Activated B cell treated with CpG ODN at 0.5 μM for 24 hours (primary cell): ENCODE measurements at regions not wholly inside any gene's neighbourhood (a gene's known extent, or its start where the extent isn't known, plus 50 kb on each side); places are given as distances from the start of the nearest gene placed in this dataset.

Experiments used
- ATAC-seq: fragments of 200-7000 bp; cut with Tn5 transposase; one replicate; pipeline ENCODE4 v1.10.0; 2021; ENCODE audit warnings: low read depth, mild to moderate bottlenecking, moderate library complexity
- CTCF ChIA-PET: fragments of 350-600 bp; sonication (Branson Sonifier 250); formaldehyde crosslinking; loops from one replicate; lab custom pipeline; 2021; ENCODE audit warnings: antibody characterized with exemption; lab: Charles Lee
- POLR2A ChIA-PET: fragments of 350-600 bp; sonication (Branson Sonifier 250); formaldehyde crosslinking; loops from one replicate; lab custom pipeline; 2021; ENCODE audit warnings: antibody characterized with exemption; lab: Charles Lee
- DNase-seq: peaks from one replicate; pipeline ENCODE4 v3.0.0; 2022
- H3K27ac Mint-ChIP-seq: one replicate; pipeline ENCODE4 v1.8.0; 2020; ENCODE audit warnings: mixed read lengths
- H3K27me3 Mint-ChIP-seq: one replicate; pipeline ENCODE4 v1.8.0; 2021; ENCODE audit warnings: mixed read lengths
- H3K36me3 Mint-ChIP-seq: one replicate; pipeline ENCODE4 v1.8.0; 2021; ENCODE audit warnings: low read depth, mixed read lengths
- H3K4me1 Mint-ChIP-seq: one replicate; pipeline ENCODE4 v1.8.0; 2021; ENCODE audit warnings: mixed read lengths
- H3K4me3 Mint-ChIP-seq: one replicate; pipeline ENCODE4 v1.8.0; 2020; ENCODE audit warnings: mild to moderate bottlenecking, mixed read lengths
- H3K9me3 Mint-ChIP-seq: one replicate; pipeline ENCODE4 v1.8.0; 2020; ENCODE audit warnings: mixed read lengths
- intact Hi-C: fragments of 100-400 bp; cut with micrococcal nuclease; formaldehyde crosslinking; loops from one replicate; pipeline ENCODE4 v1.15.1; 2024
- TF ChIP-seq, protein P1 (sequence below): fragments of 200-600 bp; IDR thresholded peaks from one replicate; pipeline ENCODE4 v1.8.0; 2022; ENCODE audit warnings: antibody characterized with exemption, mild to moderate bottlenecking

GRCh38 chr7:33726582-33726981 lies 178.8 kb upstream of the BMPER start:
- H3K9me3 Mint-ChIP-seq, result no peaks in the 10 kb centered on the region
- H3K4me3 Mint-ChIP-seq, result no peak overlapping the region
- TF ChIP-seq, protein P1, sequence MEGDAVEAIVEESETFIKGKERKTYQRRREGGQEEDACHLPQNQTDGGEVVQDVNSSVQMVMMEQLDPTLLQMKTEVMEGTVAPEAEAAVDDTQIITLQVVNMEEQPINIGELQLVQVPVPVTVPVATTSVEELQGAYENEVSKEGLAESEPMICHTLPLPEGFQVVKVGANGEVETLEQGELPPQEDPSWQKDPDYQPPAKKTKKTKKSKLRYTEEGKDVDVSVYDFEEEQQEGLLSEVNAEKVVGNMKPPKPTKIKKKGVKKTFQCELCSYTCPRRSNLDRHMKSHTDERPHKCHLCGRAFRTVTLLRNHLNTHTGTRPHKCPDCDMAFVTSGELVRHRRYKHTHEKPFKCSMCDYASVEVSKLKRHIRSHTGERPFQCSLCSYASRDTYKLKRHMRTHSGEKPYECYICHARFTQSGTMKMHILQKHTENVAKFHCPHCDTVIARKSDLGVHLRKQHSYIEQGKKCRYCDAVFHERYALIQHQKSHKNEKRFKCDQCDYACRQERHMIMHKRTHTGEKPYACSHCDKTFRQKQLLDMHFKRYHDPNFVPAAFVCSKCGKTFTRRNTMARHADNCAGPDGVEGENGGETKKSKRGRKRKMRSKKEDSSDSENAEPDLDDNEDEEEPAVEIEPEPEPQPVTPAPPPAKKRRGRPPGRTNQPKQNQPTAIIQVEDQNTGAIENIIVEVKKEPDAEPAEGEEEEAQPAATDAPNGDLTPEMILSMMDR, result no peak
- POLR2A ChIA-PET, result no interaction called here
- no peaks in the 10 kb centered on the region for H3K36me3 Mint-ChIP-seq
- no peak for DNase-seq
- intact Hi-C loops, result no loop called here
- CTCF ChIA-PET, result no interaction called here
- H3K4me1 Mint-ChIP-seq, result no peaks in the 10 kb centered on the region
- no peak for ATAC-seq
- H3K27ac Mint-ChIP-seq, result no peak overlapping the region
- no peaks in the 10 kb centered on the region for H3K27me3 Mint-ChIP-seq

DNA sequence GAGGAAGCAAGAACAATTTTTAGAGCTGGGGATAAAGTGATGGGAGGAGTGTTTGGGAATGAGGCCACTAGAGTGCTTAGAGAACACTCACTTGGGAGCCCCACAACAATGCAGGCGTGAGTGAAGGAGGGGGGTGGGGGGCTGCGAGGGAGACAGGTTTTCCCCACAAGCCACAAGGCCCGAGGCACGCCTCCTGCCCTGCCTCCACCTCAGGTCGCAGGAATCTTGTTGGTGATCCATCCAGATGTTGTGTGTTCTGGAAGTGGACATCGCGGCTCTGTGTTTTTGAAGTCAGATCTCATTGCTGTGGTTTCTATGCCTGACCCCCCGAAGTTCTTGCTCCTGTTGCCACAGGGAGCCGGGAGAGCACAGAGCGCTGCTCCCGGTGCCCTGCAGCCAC lies 178.0 kb upstream of the BMPER start:
- no peak overlapping the region for H3K27ac Mint-ChIP-seq
- ChIA-PET POLR2A (no interaction called here), CTCF (no interaction called here)
- TF ChIP-seq, protein P1, result no peak
- intact Hi-C loops, result no loop called here
- DNase-seq (no peak), ATAC-seq (no peak)
- no peaks in the 10 kb centered on the region for H3K9me3 Mint-ChIP-seq
- H3K4me1 Mint-ChIP-seq, result no peaks in the 10 kb centered on the region
- no peak overlapping the region for H3K4me3 Mint-ChIP-seq
- no peaks in the 10 kb centered on the region for H3K27me3 Mint-ChIP-seq
- H3K36me3 Mint-ChIP-seq, result no peaks in the 10 kb centered on the region

DNA sequence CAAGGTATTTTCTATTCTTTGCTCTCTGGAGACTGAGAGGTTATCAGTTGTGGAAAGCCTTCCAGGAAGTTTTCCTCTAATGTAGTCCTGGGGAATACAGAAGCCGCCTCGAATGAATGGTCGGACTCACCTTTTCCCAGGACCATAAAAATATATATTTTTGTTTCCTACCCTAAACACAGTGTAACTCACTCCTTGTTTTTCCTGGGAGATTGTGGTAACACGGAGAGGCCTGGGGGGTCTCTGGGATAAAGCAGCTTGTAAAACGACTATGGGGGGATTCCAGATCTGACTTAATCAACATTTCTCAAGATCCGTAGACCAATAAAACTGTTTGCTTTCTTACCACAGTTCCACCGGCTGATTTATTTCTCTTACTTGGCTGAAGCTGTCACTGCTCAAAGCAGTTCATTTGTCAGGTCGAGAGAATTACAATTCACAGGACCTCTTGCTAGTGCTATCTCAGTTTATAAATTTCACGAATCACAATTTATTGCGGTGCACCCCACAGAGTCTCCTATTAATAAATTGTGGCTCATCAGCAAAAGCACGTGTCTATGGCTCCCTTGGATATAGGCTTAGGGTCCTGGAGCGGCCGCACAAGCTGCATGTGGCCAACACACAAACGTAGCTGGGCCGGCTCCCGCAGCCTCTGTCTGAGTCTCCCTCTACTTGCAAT lies 176.3 kb upstream of the BMPER start:
- intact Hi-C loops, result no loop called here
- no peak overlapping the region for H3K4me3 Mint-ChIP-seq
- TF ChIP-seq, protein P1, result no peak
- no peaks in the 10 kb centered on the region for H3K9me3 Mint-ChIP-seq
- no peak overlapping the region for H3K27ac Mint-ChIP-seq
- ChIA-PET CTCF (no interaction called here), POLR2A (no interaction called here)
- ATAC-seq (no peak), DNase-seq (no peak)
- no peaks in the 10 kb centered on the region for H3K4me1 Mint-ChIP-seq
- H3K27me3 Mint-ChIP-seq, result no peaks in the 10 kb centered on the region
- no peaks in the 10 kb centered on the region for H3K36me3 Mint-ChIP-seq

- DNase-seq (no peak), ATAC-seq (no peak)
- Mint-ChIP-seq H3K27ac (no peak overlapping the region), H3K4me3 (no peak overlapping the region), H3K27me3 (no peaks in the 10 kb centered on the region), H3K4me1 (no peaks in the 10 kb centered on the region), H3K9me3 (no peaks in the 10 kb centered on the region), H3K36me3 (no peaks in the 10 kb centered on the region)
- intact Hi-C loops, result no loop called here
- ChIA-PET CTCF (no interaction called here), POLR2A (no interaction called here)
- TF ChIP-seq, protein P1, result no peak
These were observed 175.6 kb upstream of the BMPER start for GRCh38 chr7:33729726-33730125.

DNA sequence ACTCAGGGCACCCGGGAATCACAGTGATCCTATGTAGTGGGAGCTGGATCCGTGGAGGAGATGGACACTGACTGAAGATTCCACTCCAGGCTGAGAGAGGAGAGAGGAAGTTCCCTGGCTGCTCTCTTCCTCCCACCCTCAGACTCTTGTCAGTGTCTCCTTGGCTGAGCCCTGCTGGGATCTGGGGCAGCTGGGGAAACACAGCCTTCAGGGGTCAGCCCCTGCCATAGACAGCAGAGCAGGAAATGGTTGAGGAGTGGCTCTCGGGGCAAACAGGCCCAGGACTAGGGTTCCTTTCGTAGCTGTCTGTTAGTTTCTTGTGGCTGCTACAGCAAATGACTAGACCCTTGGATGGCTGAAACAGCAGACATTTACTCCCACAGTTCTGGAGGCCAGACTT lies 174.4 kb upstream of the BMPER start:
- H3K9me3 Mint-ChIP-seq, result no peaks in the 10 kb centered on the region

More for the DNA sequence above, 174.4 kb upstream of the BMPER start:
- no peaks in the 10 kb centered on the region for H3K36me3 Mint-ChIP-seq
- intact Hi-C loops, result no loop called here
- no peak overlapping the region for H3K4me3 Mint-ChIP-seq
- ChIA-PET POLR2A (no interaction called here), CTCF (no interaction called here)
- TF ChIP-seq, protein P1, result no peak
- no peak for DNase-seq
- no peaks in the 10 kb centered on the region for H3K4me1 Mint-ChIP-seq
- no peak for ATAC-seq
- no peaks in the 10 kb centered on the region for H3K27me3 Mint-ChIP-seq
- no peak overlapping the region for H3K27ac Mint-ChIP-seq
